DMS 273 (cell line): ENCODE measurements at regions not wholly inside any gene's neighbourhood (a gene's known extent, or its start where the extent isn't known, plus 50 kb on each side); places are given as distances from the start of the nearest gene placed in this dataset.

Experiments used
- DNase-seq: peaks from one replicate; lab custom pipeline; 2025; ENCODE audit not compliant: unreplicated experiment; lab: John Stamatoyannopoulos, UW

DNA sequence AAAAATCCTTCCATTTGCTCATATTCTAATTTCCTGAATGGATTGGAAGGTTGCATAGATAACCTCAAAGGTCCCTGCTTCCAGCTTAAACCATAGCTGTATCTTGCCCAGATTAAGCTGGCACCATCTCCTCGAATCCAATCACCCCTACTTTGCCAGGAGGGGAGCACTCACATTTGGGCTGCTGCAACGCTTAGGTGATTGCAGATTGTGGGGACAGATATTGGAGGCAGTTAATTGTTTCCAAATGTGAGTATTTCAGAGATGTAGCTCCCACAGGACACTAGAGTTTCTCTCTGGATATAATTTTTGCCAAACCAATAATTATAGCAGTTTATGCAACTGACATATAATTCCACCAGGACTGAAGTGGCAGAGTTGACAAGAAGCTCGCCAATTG lies 53.5 kb upstream of the ACSL1 start:
- no peak for DNase-seq

GRCh38 chr4:184882276-184882675 lies 56.5 kb upstream of the ACSL1 start:
- DNase-seq: no peak

- DNase-seq: no peak
Measured at GRCh38 chr4:184883024-184883423, 57.3 kb upstream of the ACSL1 start.

GRCh38 chr4:184884883-184885282 lies 59.1 kb upstream of the ACSL1 start:
- no peak for DNase-seq

DNA sequence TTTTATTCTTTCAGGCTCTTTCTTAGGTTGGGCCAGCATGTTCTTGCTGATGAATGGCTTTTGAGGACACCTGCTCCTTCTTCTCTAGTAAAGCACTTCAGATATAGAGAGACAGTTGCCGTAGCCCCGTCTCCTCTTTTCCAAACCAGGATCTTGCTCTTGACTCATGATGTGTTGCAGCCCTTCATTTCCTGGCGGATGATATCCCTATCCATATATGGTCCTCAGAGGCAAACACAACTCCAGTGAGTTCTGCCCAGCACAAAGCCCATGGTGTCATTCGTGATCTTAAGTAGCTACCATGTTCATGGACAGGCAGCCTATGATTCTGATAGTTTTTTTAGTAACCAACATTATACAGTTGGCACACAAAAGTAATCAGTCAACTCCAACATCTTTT lies 59.8 kb upstream of the ACSL1 start:
- DNase-seq: no peak

DNA sequence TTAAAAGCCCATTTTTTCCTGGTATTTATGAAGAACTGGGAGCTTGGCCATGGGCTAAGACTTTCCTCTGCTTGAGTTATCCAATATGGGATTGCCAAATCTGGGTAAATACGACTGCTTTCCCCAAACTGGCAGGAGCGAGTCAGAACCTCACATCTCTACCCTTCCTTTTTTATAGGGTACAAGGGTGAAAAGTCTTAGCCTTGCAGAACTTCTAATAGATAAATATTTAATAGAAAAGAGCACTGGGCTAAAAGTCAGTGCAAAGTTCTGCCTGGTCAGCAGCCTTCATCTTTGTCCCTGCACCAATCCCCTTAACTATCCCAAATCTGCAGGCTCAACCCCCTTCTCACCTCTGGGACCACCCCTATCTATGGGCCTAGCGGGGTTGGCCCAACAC lies 61.6 kb upstream of the ACSL1 start:
- DNase-seq: no peak

GRCh38 chr4:184887947-184888346 lies 62.2 kb upstream of the ACSL1 start:
- DNase-seq: no peak

- no peak for DNase-seq
Measured at GRCh38 chr4:184889666-184890335, 64.0 kb upstream of the ACSL1 start.

DNA sequence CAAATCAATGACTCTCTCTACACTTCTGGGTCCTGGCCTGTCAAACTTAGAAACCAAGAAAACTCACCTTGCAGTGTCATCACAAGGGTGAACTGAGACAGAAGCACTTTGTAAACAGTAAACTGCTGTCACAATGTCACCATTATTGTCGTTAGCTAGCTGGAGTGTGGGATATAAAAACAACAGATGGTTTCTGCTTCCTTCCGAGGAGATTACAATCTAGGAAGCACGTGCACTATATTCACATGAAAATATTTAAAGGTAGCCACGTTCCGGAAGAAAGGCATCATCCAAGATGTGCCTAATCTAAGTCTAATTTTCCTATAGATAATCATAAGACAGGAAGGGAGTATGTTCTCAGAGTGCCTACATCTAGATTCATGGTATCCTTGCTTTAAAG lies 64.7 kb upstream of the ACSL1 start:
- no peak for DNase-seq

DNA sequence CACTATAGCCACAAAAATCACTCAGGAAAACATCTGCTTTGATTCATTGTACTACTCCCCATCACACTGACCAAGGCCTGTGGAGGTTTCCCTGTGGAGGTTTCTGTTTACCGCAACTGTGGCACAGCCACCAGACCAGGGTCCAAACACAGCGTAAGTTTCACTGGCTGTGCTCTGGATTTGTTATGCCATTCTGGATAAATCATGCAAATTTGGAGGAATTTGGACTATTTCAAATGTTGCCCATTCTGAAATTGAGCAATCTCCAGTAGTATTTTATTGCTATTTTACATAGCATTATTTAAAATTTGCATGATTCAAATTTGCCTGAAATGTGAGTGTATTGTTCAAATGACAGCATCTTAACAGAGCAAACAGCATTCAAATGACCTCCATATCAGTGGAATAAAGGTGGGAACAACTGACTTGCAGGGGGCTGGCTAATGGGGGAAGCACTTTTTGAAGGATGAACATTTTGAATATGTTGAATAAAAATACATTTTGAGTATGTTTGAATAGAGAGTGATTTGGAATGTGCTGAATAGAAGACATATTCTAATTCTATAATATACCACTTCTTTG lies 66.1 kb upstream of the ACSL1 start:
- no peak for DNase-seq

GRCh38 chr4:184892999-184893398 lies 67.2 kb upstream of the ACSL1 start:
- DNase-seq: no peak

DNA sequence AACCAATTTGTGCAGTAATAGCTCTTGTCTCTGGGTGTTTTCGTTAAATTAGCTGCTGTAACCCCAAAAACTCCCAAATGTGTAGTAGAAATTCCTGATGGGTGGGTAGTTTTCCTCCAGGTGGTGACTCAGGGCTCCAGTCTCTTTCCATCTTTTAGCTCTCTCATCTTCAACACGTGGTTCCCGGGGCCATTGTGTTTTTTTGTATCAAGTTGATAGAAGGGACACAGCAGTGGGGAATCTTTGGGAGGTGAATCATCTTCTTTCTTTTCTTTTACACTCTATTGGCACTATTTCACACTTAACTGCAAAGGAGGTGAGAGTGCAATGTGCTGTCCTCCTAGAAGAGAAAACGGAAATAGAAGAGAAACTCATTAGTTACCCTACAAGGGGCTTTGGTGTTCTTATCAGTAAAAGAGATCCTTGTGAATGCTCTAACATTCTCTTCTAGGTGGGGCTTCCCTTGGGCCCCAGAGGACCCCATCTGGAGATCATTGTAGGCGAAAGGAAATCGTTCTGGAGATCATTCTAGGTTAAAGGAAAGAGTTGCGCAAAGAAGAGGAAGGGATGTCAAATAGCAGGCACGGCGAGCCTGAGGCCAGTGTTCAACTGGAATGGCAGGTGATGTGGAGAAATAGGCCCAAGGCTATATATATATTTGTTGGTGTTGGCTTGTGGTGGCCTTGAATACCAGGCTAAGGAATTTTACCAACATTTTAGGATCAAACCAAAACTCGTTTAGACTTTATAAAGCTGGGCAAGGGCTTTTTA lies 68.2 kb upstream of the ACSL1 start:
- no peak for DNase-seq

GRCh38 chr4:184895012-184895695 lies 69.4 kb upstream of the ACSL1 start:
- no peak for DNase-seq

DNA sequence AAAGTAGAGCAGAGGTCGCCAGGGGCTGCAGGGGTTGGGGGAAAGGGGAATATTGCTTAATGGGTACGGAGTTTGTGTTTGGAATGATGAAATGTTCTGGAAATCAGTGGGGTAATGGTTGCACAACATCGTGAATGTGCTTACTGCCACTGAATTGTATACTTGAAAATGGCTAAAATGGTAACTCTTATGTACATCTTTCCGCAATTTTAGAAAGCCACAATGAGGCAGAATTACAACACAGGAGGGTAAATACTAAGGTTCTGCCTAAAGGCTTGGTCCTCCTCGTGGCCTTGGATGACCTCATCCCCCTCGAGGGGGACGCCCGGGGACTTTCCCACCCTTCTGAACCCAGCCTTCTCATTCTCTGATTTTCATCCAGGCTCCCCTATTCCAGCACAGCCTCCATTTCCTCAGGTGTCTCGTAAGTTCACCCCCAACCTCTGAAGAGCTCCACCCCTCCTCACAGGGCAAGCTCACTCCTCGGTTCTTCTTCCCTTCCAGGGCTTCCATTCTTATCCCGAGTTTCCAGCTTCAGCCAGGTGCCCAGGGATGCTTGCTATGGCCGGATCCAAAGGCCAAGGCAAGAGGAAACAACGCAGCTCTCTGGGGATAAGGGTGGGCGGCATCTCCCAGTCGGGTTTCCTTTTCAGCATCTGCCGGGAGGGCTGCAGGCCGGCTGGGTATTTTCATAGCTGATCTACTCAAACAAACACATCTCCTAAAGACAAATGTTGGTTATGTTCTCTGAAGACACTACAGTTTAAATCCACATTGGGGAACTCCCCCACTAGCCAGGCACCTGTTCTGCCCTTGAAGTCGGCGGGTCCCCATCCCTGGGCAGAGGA lies 71.3 kb upstream of the ACSL1 start:
- no peak for DNase-seq

DNA sequence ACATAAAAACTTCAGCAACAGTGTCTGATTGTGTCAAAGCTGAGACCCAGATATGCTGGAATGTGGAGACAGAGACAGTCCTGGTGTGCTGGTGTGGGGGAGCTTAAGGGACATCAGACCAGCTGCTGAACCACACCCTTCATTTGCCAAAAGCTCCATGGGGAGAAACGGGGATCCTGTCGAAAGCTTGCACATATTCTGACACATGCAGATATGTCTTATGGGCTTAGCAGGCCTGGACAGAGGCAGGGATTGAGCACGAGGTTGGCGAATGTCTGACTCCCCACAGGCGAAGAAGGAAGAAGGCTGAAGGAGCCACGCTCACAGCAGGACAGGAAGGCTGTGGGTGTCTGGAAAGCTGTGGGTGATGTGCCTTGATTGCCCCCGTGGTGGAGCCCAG lies 72.1 kb upstream of the ACSL1 start:
- no peak for DNase-seq

GRCh38 chr4:184898793-184899192 lies 73.0 kb upstream of the ACSL1 start:
- DNase-seq: no peak

- DNase-seq: no peak
Measured at GRCh38 chr4:184899261-184900134, 73.7 kb upstream of the ACSL1 start.

DNA sequence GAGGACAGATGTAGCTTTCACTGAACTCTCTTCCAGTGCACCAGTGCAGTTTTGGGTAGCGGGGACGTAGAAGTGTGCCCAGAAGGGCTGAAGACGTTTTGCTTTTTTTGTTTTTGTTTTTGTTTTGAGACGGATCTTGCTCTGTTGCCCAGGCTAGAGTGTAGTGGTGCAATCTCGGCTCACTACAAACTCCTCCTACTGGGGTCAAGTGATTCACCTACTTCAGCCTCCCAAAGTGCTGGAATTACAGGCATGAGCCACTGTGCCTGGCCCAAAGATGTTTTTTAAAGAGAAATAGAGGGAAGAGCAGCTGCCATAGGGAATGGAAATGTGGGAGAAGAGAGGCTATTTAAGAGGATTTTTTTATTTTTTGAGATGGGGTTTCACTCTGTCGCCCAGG lies 74.4 kb upstream of the ACSL1 start:
- DNase-seq: no peak

GRCh38 chr4:184902550-184902949 lies 76.8 kb upstream of the ACSL1 start:
- no peak for DNase-seq

- no peak for DNase-seq
Measured at GRCh38 chr4:184906480-184907097, 80.8 kb upstream of the ACSL1 start.
